Left ventricle myocardium inferior (tissue), 1 donor: ENCODE measurements at regions not wholly inside any gene's neighbourhood (a gene's known extent, or its start where the extent isn't known, plus 50 kb on each side); places are given as distances from the start of the nearest gene placed in this dataset.

Source experiments
- DNase-seq: peaks from one replicate; pipeline ENCODE4 v3.0.0-alpha.2; 2020
- H3K27ac ChIP-seq: fragments of 200-600 bp; replicated peaks from 2 replicates; pipeline ENCODE4 v1.8.0; 2021
- H3K27me3 ChIP-seq: fragments of 200-600 bp; 2 replicates; pipeline ENCODE4 v1.8.0; 2021; ENCODE audit warnings: low read depth
- H3K36me3 ChIP-seq: fragments of 200-600 bp; 2 replicates; pipeline ENCODE4 v1.8.0; 2021
- H3K4me1 ChIP-seq: fragments of 200-600 bp; 2 replicates; pipeline ENCODE4 v1.8.0; 2021
- H3K4me3 ChIP-seq: fragments of 200-600 bp; 2 replicates; pipeline ENCODE4 v1.8.0; 2021; ENCODE audit warnings: mild to moderate bottlenecking, moderate library complexity
- H3K9me3 ChIP-seq: fragments of 200-600 bp; replicated peaks from 2 replicates; pipeline ENCODE4 v1.8.0; 2021
- CTCF ChIP-seq: fragments of 200-600 bp; IDR thresholded peaks from 2 replicates; pipeline ENCODE4 v1.8.0; 2021; ENCODE audit warnings: antibody characterized with exemption, mild to moderate bottlenecking, borderline replicate concordance
- intact Hi-C: fragments of 100-400 bp; cut with micrococcal nuclease; formaldehyde crosslinking; loops from one replicate; pipeline ENCODE4 v1.11.0; 2022
- donor health status: DM: no; HTN: yes; CAD: no; lungs with severe emphysema.

GRCh38 chr7:57256637-57257375, 124.6 kb upstream of the ZNF479 start:
- no peak for TF ChIP-seq CTCF
- intact Hi-C loops = no loop called here
- no peak for DNase-seq
- H3K27ac ChIP-seq = no peak overlapping the region
- H3K9me3 ChIP-seq = peaks cover 71% of the 10 kb centered on the region
- H3K4me3 ChIP-seq = no peak overlapping the region
- H3K36me3 ChIP-seq = no peaks in the 10 kb centered on the region
- H3K27me3 ChIP-seq = no peaks in the 10 kb centered on the region
- no peaks in the 10 kb centered on the region for H3K4me1 ChIP-seq

- H3K9me3 ChIP-seq = peaks cover 100% of the 10 kb centered on the region
- no peak for TF ChIP-seq CTCF
- H3K27me3 ChIP-seq = no peaks in the 10 kb centered on the region
- H3K36me3 ChIP-seq = no peaks in the 10 kb centered on the region
- no peak overlapping the region for H3K4me3 ChIP-seq
- intact Hi-C loops = no loop called here
- no peaks in the 10 kb centered on the region for H3K4me1 ChIP-seq
- DNase-seq = no peak
- no peak overlapping the region for H3K27ac ChIP-seq
These were observed 142.5 kb upstream of the ZNF479 start for GRCh38 chr7:57274535-57275283.

DNA sequence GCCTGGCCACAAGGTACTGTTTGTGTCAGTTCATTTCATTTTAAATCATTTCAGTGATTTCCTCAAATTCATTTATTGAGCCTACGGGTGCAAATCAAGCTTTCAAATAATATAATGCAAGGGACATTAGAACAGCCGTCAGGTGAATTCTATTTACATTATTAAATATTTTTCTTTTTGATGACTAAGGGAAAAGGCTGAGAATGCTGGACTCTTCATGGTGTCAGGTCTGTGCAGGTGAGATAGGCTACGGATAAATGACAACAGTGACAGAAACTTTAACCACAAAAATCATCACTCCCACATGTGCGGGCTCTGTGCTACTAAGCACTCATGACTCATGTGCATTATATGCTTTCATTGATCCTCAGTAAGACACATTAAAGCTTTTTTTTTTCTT, 149.2 kb upstream of the ZNF716 start:
- Histone ChIP-seq H3K9me3 (peaks cover 29% of the 10 kb centered on the region), H3K36me3 (no peaks in the 10 kb centered on the region), H3K27me3 (no peaks in the 10 kb centered on the region), H3K4me1 (no peaks in the 10 kb centered on the region), H3K27ac (no peak overlapping the region), H3K4me3 (no peak overlapping the region)
- TF ChIP-seq CTCF = no peak
- intact Hi-C loops = no loop called here
- no peak for DNase-seq

DNA sequence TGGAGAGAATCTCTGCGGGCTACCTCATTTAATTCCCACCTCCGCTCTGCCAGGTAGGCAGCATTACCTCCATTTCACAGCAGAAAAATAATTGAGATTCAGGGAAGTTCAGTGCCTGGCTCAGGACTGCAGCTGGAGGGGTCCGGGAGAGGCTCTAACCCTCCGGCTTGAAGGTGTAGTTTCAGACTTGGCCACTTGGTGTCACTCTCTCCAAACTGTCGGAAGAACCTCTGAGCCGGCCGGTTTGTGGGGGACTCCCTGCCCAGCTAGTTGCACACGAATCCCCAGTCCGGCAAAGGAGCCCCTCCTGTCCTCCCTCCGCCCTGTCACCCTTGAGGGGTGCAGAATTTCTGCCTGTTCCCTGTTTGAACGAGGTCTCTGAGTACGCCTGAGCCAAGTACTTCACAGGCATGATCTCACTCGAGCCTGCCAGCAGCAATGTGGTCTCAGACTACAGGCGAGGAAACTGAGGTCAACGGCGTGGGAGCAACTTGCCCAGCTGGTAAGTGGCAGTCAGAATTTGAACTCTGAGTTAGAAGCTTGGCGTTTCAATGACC, 144.7 kb upstream of the ZNF716 start:
- Histone ChIP-seq H3K4me3 (no peak overlapping the region), H3K9me3 (no peaks in the 10 kb centered on the region), H3K27ac (no peak overlapping the region), H3K36me3 (no peaks in the 10 kb centered on the region), H3K4me1 (no peaks in the 10 kb centered on the region), H3K27me3 (no peaks in the 10 kb centered on the region)
- intact Hi-C loops = no loop called here
- DNase-seq = no peak
- peak; percentile 71 for TF ChIP-seq CTCF

DNA sequence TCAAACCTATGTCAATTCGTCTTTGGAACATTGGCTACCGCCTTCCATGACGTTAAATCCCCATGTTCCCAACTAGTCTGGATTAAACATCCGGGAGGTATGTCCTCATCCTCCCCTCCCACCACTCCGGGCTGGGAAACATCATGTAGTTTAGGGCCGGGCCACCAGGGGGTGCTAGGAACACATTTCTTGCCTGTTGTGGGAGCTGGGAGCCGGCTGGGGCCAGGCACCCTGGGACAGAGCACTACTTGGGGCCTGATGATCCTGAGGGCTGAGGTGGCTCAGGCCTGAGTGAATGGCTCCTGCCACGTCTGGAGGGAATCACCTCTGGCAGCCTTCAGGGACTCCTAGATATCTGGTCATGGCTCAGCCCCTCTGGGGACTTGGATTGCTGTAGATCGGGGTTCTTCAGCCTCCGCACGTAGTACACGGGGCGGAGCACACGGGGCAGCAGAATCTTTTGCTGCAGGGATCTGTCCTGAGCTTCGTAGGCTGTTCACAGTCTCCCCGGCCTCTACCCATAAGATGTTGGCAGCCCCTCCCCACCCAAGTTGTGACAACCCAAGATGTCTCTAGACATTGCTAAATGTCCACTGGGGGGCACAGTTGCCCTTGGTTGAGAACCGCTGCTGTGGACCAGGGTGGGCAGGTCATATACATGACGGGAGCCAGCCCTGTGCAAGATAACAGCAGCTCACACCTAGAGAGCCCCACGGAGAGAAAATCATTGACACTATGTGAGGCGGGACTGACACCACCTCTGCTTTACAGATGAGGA, 141.2 kb upstream of the ZNF716 start:
- no peaks in the 10 kb centered on the region for H3K27me3 ChIP-seq
- intact Hi-C loops = no loop called here
- H3K4me3 ChIP-seq = no peak overlapping the region
- no peak overlapping the region for H3K27ac ChIP-seq
- peak; percentile 60 for TF ChIP-seq CTCF
- no peaks in the 10 kb centered on the region for H3K4me1 ChIP-seq
- peak; percentile 21 for DNase-seq
- no peaks in the 10 kb centered on the region for H3K9me3 ChIP-seq
- no peaks in the 10 kb centered on the region for H3K36me3 ChIP-seq
